Ectodermal cell (in vitro differentiated cells): ENCODE measurements at regions not wholly inside any gene's neighbourhood (a gene's known extent, or its start where the extent isn't known, plus 50 kb on each side); places are given as distances from the start of the nearest gene placed in this dataset.

Experiments used
- H3K27ac ChIP-seq: 2 replicates; pipeline ENCODE4 v1.7.0; 2013; ENCODE audit warnings: mild to moderate bottlenecking, low read depth, low read length; ENCODE audit not compliant: insufficient read depth, poor library complexity, severe bottlenecking
- H3K27me3 ChIP-seq: 2 replicates; pipeline ENCODE4 v1.7.0; 2013; ENCODE audit warnings: mild to moderate bottlenecking, low read length; ENCODE audit not compliant: insufficient read depth, control insufficient read depth, poor library complexity, severe bottlenecking
- H3K36me3 ChIP-seq: one replicate; pipeline ENCODE4 v1.7.0; 2013; ENCODE audit warnings: low read length; ENCODE audit not compliant: control insufficient read depth, insufficient read depth
- H3K4me1 ChIP-seq: one replicate; pipeline ENCODE4 v1.7.0; 2013; ENCODE audit warnings: low read length; ENCODE audit not compliant: control insufficient read depth, insufficient read depth
- H3K4me3 ChIP-seq: 2 replicates; pipeline ENCODE4 v1.7.0; 2013; ENCODE audit warnings: low read depth, low read length, control low read depth; ENCODE audit not compliant: insufficient read depth
- H3K9me3 ChIP-seq: 2 replicates; pipeline ENCODE4 v1.7.0; 2013; ENCODE audit warnings: mild to moderate bottlenecking, low read length, moderate library complexity; ENCODE audit not compliant: control insufficient read depth
- WGBS, 2 experiments: methylation state at CpG; one replicate each; pipeline ENCODE4 v1.1.7; 2013; ENCODE audit warnings: missing lambda C conversion rate in 2 of 2; 5-methylcytosine and 5-hydroxymethylcytosine counted together

GRCh38 chr2:179351057-179351456, 86.4 kb upstream of the SESTD1 start:
- no peaks in the 10 kb centered on the region for H3K36me3 ChIP-seq
- H3K27me3 ChIP-seq = no peaks in the 10 kb centered on the region
- H3K4me3 ChIP-seq = no peak overlapping the region
- no peaks in the 10 kb centered on the region for H3K4me1 ChIP-seq
- H3K27ac ChIP-seq = no peak overlapping the region
- H3K9me3 ChIP-seq = no peaks in the 10 kb centered on the region
- 89 to 92% methylated on average over 2 of the region's 2 CpGs for WGBS, 2 experiments

GRCh38 chr2:179349670-179350303, 85.2 kb upstream of the SESTD1 start:
- Histone ChIP-seq H3K9me3 (no peaks in the 10 kb centered on the region), H3K36me3 (no peaks in the 10 kb centered on the region), H3K4me1 (no peaks in the 10 kb centered on the region), H3K27me3 (no peaks in the 10 kb centered on the region), H3K27ac (no peak overlapping the region), H3K4me3 (no peak overlapping the region)
- 91 to 92% methylated on average over 1 of the region's 1 CpG for WGBS, 2 experiments

- Histone ChIP-seq H3K4me3 (no peak overlapping the region), H3K27me3 (no peaks in the 10 kb centered on the region)
- 92 to 94% methylated on average over 3 of the region's 3 CpGs for WGBS, 2 experiments
Measured at GRCh38 chr2:179348906-179349305, 84.3 kb upstream of the SESTD1 start.

GRCh38 chr2:179344970-179345369, 80.3 kb upstream of the SESTD1 start:
- H3K36me3 ChIP-seq = no peaks in the 10 kb centered on the region
- WGBS, 2 experiments = 96 to 100% methylated on average over 1 of the region's 1 CpG
- H3K27ac ChIP-seq = no peak overlapping the region

More at GRCh38 chr2:179348906-179349305, 84.3 kb upstream of the SESTD1 start:
- Histone ChIP-seq H3K9me3 (no peaks in the 10 kb centered on the region), H3K36me3 (no peaks in the 10 kb centered on the region), H3K4me1 (no peaks in the 10 kb centered on the region), H3K27ac (no peak overlapping the region)

GRCh38 chr2:179344280-179344964, 79.8 kb upstream of the SESTD1 start:
- Histone ChIP-seq H3K27ac (no peak overlapping the region), H3K9me3 (no peaks in the 10 kb centered on the region), H3K4me3 (no peak overlapping the region), H3K4me1 (peaks cover 4% of the 10 kb centered on the region), H3K36me3 (no peaks in the 10 kb centered on the region), H3K27me3 (no peaks in the 10 kb centered on the region)
- WGBS, 2 experiments = 85 to 88% methylated on average over 4 of the region's 4 CpGs

More at GRCh38 chr2:179344970-179345369, 80.3 kb upstream of the SESTD1 start:
- Histone ChIP-seq H3K4me3 (no peak overlapping the region), H3K4me1 (peaks cover 4% of the 10 kb centered on the region), H3K27me3 (no peaks in the 10 kb centered on the region), H3K9me3 (no peaks in the 10 kb centered on the region)

- Histone ChIP-seq H3K36me3 (no peaks in the 10 kb centered on the region), H3K4me3 (no peak overlapping the region), H3K4me1 (peaks cover 4% of the 10 kb centered on the region), H3K9me3 (no peaks in the 10 kb centered on the region), H3K27ac (no peak overlapping the region), H3K27me3 (no peaks in the 10 kb centered on the region)
Measured at GRCh38 chr2:179343945-179344279, 79.3 kb upstream of the SESTD1 start.

- H3K36me3 ChIP-seq = no peaks in the 10 kb centered on the region
- 99 to 100% methylated on average over 2 to 3 of the region's 3 CpGs for WGBS, 2 experiments
Measured at GRCh38 chr2:179341152-179341866, 76.7 kb upstream of the SESTD1 start.

GRCh38 chr2:179340678-179341077, 76.0 kb upstream of the SESTD1 start:
- 71 to 76% methylated on average over 4 of the region's 4 CpGs for WGBS, 2 experiments
- Histone ChIP-seq H3K36me3 (no peaks in the 10 kb centered on the region), H3K4me1 (peaks cover 24% of the 10 kb centered on the region), H3K9me3 (no peaks in the 10 kb centered on the region), H3K4me3 (no peak overlapping the region), H3K27me3 (no peaks in the 10 kb centered on the region), H3K27ac (no peak overlapping the region)

More at GRCh38 chr2:179341152-179341866, 76.7 kb upstream of the SESTD1 start:
- no peak overlapping the region for H3K27ac ChIP-seq
- H3K9me3 ChIP-seq = no peaks in the 10 kb centered on the region
- H3K4me1 ChIP-seq = peaks cover 19% of the 10 kb centered on the region
- H3K4me3 ChIP-seq = no peak overlapping the region
- H3K27me3 ChIP-seq = no peaks in the 10 kb centered on the region

GRCh38 chr2:179338681-179339080, 74.0 kb upstream of the SESTD1 start:
- no peaks in the 10 kb centered on the region for H3K9me3 ChIP-seq
- WGBS, 2 experiments = 68 to 91% methylated on average over 3 of the region's 3 CpGs
- H3K4me3 ChIP-seq = no peak overlapping the region
- no peak overlapping the region for H3K27ac ChIP-seq
- H3K27me3 ChIP-seq = no peaks in the 10 kb centered on the region
- peaks cover 26% of the 10 kb centered on the region for H3K4me1 ChIP-seq
- H3K36me3 ChIP-seq = no peaks in the 10 kb centered on the region

- H3K4me3 ChIP-seq = no peak overlapping the region
- 28 to 30% methylated on average over 4 of the region's 4 CpGs for WGBS, 2 experiments
- no peaks in the 10 kb centered on the region for H3K36me3 ChIP-seq
- peaks cover 26% of the 10 kb centered on the region for H3K4me1 ChIP-seq
- H3K27ac ChIP-seq = peak overlapping the region; percentile 31
- no peaks in the 10 kb centered on the region for H3K27me3 ChIP-seq
- H3K9me3 ChIP-seq = no peaks in the 10 kb centered on the region
Measured at GRCh38 chr2:179336782-179337534, 72.3 kb upstream of the SESTD1 start.
